ENCODE measurements at regions not wholly inside any gene's neighbourhood (a gene's known extent, or its start where the extent isn't known, plus 50 kb on each side); places are given as distances from the start of the nearest gene placed in this dataset.

DNA sequence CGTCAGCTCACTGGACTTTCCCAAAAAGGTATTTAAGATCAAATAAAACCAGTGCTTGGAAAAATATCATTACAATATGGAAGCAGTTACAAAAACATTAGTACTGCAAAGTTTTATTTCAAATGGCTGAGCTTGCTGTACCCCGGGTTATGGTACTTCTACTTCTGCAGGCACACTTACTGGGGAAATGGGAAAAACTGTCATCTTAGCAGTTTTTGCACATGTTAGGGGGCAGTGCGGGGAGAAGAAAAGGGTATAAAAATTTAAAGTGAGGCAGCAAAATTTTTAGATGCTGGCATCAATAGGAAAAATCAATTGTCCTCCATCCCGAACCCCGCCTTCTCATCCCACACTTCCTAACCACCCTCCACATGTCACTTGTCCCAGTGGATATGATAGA is 133.4 kb downstream of the ATG4C start:
- DNase-seq = no peak

DNA sequence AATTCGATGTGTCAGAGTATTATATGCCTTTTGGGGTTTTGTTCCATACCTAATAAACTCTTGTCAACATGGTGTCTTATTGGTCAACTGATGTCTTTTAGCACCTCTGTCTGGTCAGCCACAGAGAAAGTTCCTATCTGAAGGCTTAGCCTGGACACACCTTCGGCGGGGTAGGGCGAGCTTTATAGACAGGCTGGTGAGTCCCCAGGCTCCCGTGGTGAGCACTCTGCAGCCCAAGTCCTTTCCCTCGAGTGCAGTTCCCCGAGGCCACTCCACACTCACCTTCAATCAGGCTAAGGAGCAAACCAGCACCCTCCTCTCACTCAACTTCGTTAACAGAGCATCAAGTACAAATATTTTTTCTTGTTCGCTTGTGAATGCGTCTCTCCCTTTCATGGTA is 133.9 kb downstream of the ATG4C start:
- DNase-seq = no peak

DNA sequence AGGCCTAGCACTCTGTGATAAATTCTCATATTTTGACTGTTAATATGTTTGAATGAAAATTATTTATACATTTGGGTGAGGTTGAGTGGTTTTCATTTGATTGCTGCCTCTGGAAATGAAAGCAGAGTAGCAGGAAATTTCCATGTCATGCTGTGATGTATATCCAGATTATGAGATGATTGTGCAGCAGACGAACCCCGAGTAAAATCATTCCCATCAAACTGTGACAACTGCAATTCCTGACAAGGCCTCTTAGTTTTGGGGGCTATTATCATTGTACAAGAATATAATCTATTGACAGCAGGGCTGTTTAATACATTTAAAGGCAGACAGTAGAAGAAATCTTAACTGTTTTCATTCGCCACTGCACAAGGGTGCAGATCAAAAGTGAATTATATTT is 134.8 kb downstream of the ATG4C start:
- no peak for DNase-seq

DNA sequence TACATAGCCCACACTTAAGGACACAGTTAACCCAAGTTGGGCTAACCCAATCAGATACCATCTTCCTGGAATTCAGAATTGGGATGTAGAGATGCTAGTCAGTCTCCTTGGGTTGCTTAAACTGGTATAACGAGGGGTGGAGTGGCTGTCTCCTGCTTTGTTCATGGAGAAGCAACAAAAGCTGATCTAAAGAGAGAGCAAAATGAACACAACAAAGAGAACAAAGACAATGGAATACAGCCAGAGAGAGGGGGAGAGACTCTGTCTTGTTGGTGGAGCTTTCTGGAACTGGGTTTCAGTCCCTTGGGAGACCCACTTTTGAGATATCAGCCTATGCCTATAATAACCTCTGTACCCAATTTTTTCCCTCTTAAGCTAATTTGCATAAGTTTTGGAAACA is 138.1 kb downstream of the ATG4C start:
- no peak for DNase-seq

DNA sequence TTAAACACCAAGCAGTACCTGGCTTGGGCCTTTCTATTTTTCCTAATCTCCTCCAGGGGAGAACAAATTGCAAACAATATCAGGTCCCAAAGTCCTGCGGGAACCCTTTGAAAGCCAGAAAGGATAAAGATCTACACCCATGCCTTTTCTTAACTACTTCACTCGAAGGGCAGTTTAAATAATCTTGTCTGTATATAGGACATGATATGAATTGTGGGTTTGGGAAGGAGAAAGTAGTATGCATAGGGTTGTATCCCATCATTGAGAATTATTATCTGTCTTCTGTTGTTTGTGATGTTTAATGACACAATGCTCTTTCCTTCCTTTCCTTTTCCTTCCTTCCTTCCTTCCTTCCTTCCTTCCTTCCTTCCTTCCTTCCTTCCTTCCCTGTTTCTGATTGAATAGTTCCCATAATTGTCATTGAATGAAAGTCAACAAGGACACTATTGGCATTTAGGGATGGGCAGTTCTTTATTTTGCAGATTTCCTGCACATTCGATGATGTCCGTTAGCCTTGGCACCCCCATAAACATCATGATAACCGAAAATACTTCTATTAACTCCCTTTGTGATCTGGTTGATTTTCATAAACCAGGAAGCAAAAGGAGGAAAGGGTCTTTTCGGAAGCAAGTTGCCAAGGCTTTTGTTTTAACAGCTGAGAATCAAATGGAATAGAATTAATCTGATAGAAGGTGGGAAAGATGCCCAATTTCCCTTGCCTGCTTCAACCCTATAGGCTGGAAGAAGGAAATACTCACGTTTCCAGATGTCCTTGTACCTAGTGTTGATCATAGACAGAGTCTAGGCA is 141.3 kb downstream of the ATG4C start:
- DNase-seq = no peak

DNA sequence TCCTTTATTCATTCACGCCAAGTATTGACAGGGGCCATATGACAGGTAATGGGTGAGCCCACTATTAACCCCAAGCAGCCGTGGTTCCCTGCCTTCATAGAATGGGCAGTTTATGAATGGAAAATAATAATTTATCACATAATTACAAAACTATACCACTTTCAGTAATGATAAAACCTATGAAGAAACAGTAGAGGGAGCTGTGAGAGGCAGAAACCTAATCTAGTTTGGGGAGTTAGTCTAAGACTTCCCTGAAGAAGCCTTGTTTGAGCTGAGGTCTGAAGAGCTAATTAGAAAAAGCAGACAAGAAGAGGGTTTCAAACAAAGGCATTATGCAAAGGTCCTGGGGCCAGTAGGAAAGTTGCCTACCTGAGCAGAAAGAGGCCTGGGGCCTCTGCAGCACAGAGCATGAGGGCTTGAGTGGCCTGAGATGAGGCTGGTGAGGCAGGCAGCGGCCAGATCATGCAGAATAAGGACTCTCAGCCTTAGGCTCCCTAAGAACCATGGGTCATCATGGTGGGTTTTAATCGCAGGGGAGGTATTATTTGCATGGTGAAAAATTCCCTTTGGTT is 142.8 kb downstream of the ATG4C start:
- no peak for DNase-seq

DNA sequence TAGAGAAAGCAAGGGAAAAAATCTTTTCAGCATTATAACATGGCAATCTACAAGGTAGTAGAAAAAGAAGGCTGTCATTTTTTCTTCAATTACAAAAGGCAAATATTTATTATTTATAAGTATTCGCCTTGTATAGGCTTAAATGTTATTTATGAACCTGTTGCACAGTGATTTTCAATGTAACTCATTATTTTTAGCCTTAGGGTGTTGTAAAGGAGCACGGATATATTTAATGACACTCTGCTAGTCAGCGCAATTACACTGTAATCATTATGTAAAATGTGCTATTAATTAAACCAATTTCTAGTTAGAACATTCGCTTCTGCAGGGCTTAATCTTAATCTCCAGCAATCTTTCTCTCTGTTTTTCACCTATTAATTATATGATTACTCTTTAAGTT is 145.0 kb downstream of the ATG4C start:
- DNase-seq = no peak

DNA sequence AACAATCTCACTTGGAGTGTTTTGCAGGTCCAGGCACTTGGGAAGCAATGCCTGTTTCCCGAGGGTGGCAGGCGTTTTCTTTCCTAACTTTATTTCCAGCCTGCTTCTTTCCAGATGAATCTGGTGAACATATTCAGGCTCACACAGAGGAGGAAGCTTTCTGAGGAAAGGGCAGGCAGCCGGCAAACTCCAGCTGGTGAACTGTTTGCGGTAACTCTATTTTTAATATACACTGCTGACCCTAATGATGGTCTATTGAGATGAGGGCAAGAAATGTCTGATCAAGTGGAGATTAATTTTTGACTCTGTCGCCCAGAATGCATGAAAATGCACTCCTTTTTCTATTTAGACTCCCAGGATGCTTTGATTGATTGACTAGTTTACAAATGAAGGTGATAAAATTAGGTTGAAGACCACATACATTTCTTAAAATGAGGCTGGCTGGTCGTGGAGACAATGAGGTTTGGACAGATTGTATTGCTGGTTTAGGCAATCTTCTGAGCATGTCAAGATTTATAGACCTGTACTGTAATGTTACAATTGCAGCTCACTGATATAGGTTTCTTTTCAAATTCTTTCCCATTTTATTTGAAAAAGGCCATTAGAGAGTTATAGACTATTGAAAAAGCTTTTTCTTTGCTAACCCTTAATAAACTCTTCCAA is 153.8 kb downstream of the ATG4C start:
- no peak for DNase-seq

DNA sequence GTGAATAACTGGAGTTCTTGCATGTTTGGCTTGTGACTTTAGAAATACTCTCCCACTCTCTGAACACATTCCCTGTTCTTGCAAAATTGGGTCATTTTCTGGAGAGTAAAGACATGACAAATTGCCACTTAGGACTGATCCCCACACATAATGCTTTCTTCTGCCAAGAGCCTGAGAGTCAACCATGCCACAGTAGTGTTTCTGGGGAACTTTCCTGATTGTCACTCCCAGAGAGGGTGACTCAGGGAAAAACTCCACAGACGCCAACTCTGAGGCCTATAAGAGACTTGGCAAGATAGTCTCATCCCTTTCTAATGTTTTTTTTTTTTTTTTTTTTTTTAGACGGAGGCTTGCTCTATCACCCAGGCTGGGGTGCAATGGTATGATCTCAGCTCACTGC is 157.8 kb downstream of the ATG4C start:
- DNase-seq = no peak

DNA sequence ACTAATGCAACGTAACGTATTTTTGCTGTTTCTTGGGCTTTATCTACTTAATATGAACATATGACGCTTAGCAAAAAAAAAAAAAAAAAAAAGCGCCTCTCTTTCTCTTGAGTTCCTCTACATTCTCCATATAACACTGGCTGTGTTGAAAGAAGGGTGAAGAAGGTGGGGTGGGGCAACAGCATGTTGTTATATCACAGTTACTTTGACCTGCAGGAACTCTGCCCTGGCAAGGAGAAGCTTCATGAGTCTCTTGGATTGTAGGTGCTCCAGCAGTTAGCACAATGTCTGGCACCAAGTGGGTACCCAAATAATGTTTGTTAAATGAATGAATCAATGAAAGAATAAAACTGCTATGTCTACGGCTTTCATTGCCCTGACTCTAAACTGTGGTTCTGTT is 162.6 kb downstream of the ATG4C start:
- no peak for DNase-seq

DNA sequence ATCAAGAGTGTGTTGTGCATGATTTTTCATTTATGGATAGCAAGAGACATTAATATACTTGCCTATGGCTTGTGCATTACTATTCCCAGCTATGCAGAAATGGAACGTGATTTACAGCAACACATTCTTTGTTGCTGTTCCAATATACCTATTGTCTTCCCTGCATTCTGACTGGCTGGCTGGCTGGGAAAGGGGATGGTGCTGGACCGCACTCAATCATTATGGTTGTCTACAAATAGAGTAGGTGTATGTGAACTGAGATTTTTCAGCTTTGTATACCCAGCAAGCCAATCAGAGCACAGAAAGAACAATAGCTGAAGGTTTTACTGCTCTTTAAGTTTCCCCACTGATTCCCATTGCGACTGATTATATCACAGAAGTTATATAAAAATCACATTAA is 167.5 kb downstream of the ATG4C start:
- DNase-seq = no peak

DNA sequence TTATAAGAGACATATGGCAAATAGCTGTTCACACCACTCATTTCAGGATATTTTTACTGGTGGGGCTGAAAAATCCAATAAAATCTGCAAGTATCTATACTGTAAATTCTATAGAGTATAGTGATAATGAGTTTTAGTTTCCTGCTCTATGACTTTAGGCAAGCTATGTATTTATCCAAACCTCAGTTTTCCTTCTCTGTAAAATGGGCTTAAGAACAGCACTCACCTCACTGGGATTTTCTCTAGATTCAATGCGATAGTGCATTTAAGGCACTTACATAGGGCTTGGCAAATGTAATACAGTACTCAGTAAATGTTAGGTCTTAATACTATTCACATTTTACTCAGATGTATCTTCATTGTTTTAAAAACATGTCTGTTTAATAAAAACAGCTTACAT is 168.7 kb downstream of the ATG4C start:
- DNase-seq = no peak

DNA sequence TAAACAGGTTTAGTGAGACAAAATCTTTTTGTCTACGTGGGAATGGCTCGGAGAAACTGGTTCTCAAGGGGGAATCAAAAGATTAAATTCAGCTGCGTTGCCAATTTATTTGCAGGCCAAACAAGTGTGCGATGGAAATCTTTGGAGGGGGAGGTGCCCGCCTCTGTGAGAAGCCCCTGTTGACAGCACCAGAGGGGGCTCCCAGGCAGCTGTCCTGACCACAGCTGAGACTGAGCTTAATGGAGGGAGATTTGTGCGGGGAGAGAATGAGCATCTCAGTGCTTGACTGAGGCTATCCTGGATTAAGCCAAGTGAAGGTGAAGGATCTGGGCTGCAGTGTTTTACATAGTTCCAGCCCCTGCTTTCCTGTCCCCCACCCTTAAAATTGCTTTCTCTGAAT is 169.7 kb downstream of the ATG4C start:
- DNase-seq = no peak

DNA sequence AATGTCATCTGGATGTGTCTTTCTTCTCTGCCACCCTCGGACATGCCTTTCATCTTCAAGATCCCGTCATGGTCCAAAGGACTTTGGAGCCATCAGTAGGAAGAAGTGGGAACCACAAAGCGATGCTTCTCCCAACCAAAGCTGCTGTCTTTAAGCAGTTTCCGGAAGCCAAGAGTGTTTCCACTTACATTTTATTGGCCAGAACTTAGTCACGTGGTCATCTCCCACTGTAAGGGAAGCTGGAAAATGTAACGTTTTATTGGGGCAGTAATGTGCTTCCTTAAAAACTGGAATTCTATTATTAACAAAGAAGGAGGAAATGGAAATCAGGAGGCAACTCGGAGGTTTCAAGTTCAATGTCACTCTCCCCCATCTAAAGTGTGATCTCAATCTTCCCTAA is 170.8 kb downstream of the ATG4C start:
- no peak for DNase-seq

DNA sequence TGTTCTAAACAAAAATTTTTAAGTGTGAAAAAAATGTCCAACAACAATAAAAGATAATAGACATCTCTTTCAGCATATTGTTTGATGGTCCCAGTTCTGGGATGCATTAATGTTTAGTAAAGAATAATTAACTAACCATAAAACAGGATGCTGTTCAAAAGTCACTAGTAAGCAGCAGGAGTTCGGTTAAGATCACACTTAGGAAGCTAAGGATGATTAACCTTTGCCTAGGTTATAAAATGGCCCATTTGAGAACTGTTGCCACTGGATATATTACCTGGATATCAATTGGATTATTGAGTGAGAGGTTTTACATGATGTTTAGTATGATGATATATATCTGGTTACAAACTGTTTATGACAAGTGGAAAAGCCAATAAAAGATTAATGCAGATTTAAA is 171.7 kb downstream of the ATG4C start:
- no peak for DNase-seq

DNA sequence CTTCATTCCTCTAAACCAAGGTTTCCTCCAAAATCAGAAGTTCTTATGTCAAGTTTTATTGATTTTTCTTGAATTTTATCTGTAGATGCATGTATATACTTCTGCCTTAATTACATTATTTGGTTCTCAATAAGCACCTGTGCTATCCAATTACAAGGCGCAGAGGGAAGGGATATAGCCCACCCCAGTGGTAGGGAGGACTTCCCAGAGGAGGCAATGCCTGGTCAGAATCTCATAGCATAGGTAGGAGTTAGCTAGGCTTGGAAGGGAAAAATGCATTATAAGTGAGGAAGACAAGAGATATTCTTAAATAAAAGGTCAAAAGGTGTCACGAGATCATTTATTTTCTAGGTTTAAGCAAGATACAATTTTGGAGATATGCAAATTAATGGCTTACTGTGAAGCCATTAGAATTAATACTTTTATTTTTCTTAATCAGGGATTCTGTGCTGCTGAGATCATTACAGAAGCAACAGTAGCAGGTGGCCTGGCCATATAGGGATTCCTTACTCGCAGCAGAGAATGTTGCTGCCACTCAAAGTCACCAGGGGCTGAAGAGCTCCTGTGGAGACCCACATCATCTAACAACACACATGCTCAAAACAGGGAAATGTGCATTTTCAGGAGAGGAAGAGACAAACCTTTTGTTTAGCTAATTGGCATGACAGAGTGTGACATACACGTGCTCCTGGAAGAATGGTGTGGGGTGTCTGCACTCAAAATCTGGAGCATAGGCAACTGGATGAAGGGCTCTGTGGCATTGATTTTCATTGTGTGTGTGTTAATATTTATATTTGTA is 178.3 kb downstream of the ATG4C start:
- DNase-seq = no peak

DNA sequence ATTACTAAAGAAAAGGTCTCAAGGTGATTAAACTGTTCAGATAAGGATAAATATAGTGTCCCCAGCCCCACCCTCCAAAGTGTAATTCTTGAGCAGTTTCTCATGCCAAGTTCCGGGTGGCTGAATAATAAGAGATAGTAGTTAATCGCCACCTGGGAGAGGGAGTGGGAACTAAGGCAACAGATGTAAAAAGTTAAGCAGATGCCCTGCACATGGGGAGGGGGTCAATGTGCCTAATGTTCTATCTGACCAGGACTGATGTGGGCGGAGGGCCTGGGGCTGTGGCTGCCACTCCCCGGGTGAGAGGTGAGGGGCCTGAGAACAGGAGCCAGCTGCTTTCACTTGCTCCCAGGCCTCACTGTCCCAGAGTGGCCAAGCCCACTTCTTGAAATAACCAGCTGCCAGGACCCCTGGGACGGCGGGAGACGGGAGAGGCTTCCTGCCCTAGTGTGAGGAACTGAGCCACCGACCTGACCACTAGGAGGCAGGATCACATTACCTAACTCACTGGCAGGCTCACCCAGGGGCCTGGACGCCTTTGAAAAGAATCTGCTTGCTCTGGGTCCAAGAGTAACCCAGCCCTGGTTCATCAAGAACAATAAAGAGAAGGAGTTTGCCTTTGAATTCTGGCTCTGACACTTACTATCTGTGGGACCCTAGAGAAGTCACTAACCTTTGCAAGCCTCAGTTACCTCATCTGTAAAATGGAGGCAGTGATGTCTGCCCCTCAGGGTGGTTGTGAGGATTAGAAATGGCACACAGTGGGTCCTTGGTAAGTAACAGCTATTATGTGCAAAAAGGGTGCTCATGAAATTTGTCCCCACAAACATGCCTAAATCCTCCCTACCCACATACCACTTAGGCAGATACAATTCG is 179.2 kb downstream of the ATG4C start:
- peak; percentile 6 for DNase-seq

DNA sequence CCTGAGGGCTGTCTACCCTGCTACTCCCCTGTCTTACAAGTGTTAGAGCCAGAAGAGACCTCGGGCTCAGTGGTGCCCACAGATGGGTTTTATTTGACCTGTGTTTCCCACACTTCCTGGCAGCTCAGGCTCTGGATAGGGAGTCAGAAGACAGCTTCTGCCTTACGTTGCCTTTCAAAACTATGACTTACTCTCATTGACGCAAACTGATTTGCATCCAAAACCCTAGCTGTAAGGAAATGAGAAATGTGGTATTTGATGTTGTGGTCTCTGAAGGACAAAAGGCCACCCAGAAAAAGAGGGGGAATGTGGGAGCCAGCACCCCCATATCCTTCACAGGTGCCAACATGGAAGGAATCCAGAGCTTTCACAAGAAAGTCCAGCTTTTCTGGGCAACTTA is 180.2 kb downstream of the ATG4C start:
- DNase-seq = no peak

DNA sequence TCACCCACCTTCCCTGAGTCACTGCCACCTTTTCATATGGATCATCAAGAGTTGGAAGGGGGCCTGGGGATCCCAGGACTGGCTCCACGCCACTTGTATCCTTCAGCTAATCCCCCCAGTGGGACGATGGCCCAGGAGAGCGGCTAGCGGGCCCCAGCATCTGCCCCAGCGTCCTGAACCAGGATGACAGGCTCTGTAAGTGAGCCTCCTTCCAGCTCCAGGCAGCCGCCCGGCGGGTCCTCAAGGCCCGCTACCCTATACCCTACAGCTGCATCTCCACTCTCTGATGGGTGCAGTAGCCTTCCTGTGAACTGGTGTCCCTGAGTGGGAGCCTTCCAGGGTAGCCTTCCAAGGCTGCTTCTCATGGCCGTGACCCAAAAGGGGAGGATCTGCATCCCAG is 183.1 kb downstream of the ATG4C start:
- DNase-seq = no peak

DNA sequence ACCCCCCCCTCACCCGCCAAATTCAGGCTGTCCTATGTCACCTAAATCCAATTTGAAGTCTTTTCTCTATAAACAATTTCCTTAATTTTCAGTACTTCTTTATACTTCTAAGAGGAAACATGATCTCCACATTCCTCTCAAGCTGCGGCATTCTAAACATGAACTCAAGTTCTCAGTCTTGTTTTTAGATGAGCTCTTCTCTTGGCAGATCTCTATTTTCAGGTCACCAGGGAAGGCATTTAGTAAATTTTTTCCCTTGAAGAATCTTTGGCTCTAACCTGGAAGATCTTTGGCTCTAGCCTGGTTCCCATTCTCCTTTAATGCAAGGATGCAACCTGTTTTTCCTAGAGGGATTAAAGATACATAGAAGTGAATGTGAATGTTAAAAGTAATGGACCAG is 193.4 kb downstream of the ATG4C start:
- DNase-seq = no peak

DNA sequence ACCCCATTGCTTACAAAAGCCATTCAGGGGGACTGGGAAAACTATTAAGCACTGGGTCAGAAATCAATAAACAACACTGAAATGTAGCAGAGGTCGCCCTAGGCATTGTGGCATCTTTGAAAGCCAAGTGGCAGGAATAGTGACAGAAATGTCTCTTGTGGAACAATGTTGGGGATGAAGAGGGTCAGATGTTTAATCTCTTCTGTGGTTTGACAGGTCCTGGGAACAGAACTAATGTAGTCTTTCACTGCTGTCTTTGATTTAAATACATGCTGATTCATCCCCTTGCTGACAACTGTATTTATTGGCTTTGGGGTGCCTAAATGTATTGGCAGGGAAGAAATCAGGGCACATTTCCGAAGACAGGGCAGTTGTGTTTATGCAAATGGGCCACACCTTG is 194.8 kb downstream of the ATG4C start:
- DNase-seq = no peak

DNA sequence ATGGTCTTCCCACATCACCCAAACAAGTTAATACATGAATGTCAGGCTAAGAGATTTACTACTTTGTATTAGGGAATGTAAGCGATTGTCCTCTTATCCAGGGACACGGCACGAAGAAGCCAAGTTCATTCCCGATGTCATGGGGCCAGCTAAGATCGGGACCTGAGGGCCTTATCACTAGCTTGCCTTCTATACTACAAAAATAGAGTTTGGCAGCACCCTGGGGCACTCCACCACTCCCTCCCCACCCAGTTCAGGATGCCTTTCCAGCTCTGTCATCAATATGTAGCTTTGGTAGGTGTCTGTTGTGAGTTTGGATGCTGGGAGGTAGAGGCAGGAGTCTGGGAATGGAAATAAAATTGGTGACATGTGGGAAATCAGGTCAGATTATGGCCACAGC is 197.5 kb downstream of the ATG4C start:
- no peak for DNase-seq

DNA sequence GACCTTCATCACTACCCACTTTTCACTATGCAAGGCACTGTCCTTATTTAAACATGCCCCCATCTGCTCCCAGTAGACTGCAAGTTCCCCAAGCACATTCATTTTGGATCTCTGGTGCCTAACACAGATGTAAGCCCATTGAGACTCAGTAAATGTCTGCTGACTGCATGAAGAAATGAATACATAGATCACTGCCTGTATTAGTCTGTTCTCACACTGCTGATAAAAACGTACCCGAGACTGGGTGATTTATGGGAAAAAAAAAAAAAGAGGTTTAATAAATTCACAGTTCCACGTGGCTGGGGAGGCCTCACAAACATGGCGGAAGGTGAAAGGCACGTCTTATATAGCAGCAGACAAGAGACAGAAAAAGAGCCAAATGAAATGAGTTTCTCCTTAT is 204.9 kb downstream of the ATG4C start:
- no peak for DNase-seq

Data from DMS 273 treated with DMSO at 0.1 percent for 48 hours (cell line).